Ishikawa (cell line): ENCODE measurements at regions not wholly inside any gene's neighbourhood (a gene's known extent, or its start where the extent isn't known, plus 50 kb on each side); places are given as distances from the start of the nearest gene placed in this dataset.

Experiments
- CREB1 ChIP-seq: IDR thresholded peaks from 2 replicates; pipeline ENCODE4 v1.6.1; 2012; ENCODE audit warnings: low read depth
- EGR1 ChIP-seq: IDR thresholded peaks from 2 replicates; pipeline ENCODE4 v1.6.1; 2012
- EP300 ChIP-seq: IDR thresholded peaks from 2 replicates; pipeline ENCODE4 v1.6.1; 2012; ENCODE audit warnings: borderline replicate concordance
- NFIC ChIP-seq: IDR thresholded peaks from 2 replicates; pipeline ENCODE4 v1.6.1; 2012
- RAD21 ChIP-seq: IDR thresholded peaks from 2 replicates; pipeline ENCODE4 v1.6.1; 2012; ENCODE audit warnings: low read depth
- TAF1 ChIP-seq: IDR thresholded peaks from 2 replicates; pipeline ENCODE4 v1.6.1; 2012; ENCODE audit warnings: low read depth, mild to moderate bottlenecking
- TEAD4 ChIP-seq: IDR thresholded peaks from 2 replicates; pipeline ENCODE4 v1.6.1; 2012
- YY1 ChIP-seq: IDR thresholded peaks from 2 replicates; pipeline ENCODE4 v1.6.1; 2012; ENCODE audit warnings: low read depth
- ZBTB7A ChIP-seq: IDR thresholded peaks from 2 replicates; pipeline ENCODE4 v1.6.1; 2012; ENCODE audit warnings: low read depth
- TF ChIP-seq, protein P1 (sequence below): IDR thresholded peaks from 2 replicates; pipeline ENCODE4 v1.6.1; 2012; ENCODE audit warnings: low read depth, mild to moderate bottlenecking
- TF ChIP-seq, protein P2 (sequence below): IDR thresholded peaks from 2 replicates; pipeline ENCODE4 v1.6.1; 2012
- TF ChIP-seq, protein P3 (sequence below): IDR thresholded peaks from 2 replicates; pipeline ENCODE4 v1.6.1; 2012

DNA sequence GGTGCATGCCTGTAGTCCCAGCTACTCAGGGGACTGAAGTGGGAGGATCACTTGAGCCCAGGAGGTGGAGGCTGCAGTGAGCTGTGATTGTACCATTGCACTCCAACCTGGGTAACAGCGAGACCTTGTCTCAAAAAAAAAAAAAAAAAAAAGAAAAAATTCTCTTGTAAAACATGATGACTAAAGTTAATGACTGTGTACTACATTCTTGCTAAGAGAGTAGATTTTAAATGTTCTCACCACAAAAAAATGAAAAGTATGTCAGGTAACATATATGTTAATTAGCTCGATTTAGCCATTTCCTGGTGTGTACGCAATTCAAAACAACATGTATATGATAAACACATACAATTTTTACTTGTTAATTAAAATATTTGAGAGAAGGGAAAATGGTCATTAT lies 480.7 kb upstream of the RGS6 start:
- no peak for TF ChIP-seq RAD21
- no peak for TF ChIP-seq TAF1
- TF ChIP-seq ZBTB7A = no peak
- TF ChIP-seq, protein P1, sequence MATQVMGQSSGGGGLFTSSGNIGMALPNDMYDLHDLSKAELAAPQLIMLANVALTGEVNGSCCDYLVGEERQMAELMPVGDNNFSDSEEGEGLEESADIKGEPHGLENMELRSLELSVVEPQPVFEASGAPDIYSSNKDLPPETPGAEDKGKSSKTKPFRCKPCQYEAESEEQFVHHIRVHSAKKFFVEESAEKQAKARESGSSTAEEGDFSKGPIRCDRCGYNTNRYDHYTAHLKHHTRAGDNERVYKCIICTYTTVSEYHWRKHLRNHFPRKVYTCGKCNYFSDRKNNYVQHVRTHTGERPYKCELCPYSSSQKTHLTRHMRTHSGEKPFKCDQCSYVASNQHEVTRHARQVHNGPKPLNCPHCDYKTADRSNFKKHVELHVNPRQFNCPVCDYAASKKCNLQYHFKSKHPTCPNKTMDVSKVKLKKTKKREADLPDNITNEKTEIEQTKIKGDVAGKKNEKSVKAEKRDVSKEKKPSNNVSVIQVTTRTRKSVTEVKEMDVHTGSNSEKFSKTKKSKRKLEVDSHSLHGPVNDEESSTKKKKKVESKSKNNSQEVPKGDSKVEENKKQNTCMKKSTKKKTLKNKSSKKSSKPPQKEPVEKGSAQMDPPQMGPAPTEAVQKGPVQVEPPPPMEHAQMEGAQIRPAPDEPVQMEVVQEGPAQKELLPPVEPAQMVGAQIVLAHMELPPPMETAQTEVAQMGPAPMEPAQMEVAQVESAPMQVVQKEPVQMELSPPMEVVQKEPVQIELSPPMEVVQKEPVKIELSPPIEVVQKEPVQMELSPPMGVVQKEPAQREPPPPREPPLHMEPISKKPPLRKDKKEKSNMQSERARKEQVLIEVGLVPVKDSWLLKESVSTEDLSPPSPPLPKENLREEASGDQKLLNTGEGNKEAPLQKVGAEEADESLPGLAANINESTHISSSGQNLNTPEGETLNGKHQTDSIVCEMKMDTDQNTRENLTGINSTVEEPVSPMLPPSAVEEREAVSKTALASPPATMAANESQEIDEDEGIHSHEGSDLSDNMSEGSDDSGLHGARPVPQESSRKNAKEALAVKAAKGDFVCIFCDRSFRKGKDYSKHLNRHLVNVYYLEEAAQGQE = no peak
- TF ChIP-seq, protein P2, sequence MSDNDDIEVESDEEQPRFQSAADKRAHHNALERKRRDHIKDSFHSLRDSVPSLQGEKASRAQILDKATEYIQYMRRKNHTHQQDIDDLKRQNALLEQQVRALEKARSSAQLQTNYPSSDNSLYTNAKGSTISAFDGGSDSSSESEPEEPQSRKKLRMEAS = no peak
- no peak for TF ChIP-seq EGR1
- no peak for TF ChIP-seq CREB1
- no peak for TF ChIP-seq YY1
- no peak for TF ChIP-seq TEAD4
- TF ChIP-seq, protein P3, sequence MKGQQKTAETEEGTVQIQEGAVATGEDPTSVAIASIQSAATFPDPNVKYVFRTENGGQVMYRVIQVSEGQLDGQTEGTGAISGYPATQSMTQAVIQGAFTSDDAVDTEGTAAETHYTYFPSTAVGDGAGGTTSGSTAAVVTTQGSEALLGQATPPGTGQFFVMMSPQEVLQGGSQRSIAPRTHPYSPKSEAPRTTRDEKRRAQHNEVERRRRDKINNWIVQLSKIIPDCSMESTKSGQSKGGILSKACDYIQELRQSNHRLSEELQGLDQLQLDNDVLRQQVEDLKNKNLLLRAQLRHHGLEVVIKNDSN = no peak
- no peak for TF ChIP-seq EP300
- no peak for TF ChIP-seq NFIC
